MM.1S (cell line): ENCODE measurements at regions not wholly inside any gene's neighbourhood (a gene's known extent, or its start where the extent isn't known, plus 50 kb on each side); places are given as distances from the start of the nearest gene placed in this dataset.

ENCODE experiments used
- CTCF ChIP-seq: fragments of 300-600 bp; sonication (generic); IDR thresholded peaks from 2 replicates; pipeline ENCODE4 v1.5.1; 2016; ENCODE audit warnings: antibody characterized with exemption, low read length, mixed read lengths
- EZH2 ChIP-seq: fragments of 300-600 bp; sonication (generic); optimal IDR thresholded peaks from 2 replicates; pipeline ENCODE3; 2017; ENCODE audit warnings: low read depth, mild to moderate bottlenecking, antibody characterized with exemption, low read length, mixed read lengths
- EZH2phosphoT487 ChIP-seq: fragments of 300-600 bp; sonication (generic); IDR thresholded peaks from 2 replicates; pipeline ENCODE4 v1.6.1; 2018; ENCODE audit warnings: antibody characterized with exemption, low read length

GRCh38 chr2:134143568-134143967 lies 110.3 kb upstream of the MGAT5 start:
- TF ChIP-seq CTCF, result no peak
- no peak for TF ChIP-seq EZH2
- no peak for TF ChIP-seq EZH2phosphoT487
